ENCODE measurements at regions not wholly inside any gene's neighbourhood (a gene's known extent, or its start where the extent isn't known, plus 50 kb on each side); places are given as distances from the start of the nearest gene placed in this dataset.

GRCh38 chr4:144204431-144204830 lies 63.9 kb upstream of the GYPA start:
- no peak for TF ChIP-seq FOS (IDR thresholded peaks at IDR 0.05; ENCODE audit: low read depth, low read length)
- TF ChIP-seq CTCF (conservative IDR thresholded peaks at IDR 0.05; ENCODE audit: low read depth, low read length) = no peak
- TF ChIP-seq ELK1 (IDR thresholded peaks at IDR 0.05; ENCODE audit: borderline replicate concordance, low read depth, low read length) = no peak
- TF ChIP-seq POLR2A (IDR thresholded peaks at IDR 0.05; ENCODE audit: low read depth, low read length) = no peak
- no peak for TF ChIP-seq MAZ (IDR thresholded peaks at IDR 0.05; ENCODE audit: borderline replicate concordance, low read depth, low read length)
- no peak for TF ChIP-seq SMC3 (IDR thresholded peaks at IDR 0.05; ENCODE audit: low read depth, low read length)
- TF ChIP-seq MAFK (IDR thresholded peaks at IDR 0.05; ENCODE audit: low read depth, low read length) = no peak
- no peak for TF ChIP-seq USF2 (IDR thresholded peaks at IDR 0.05; ENCODE audit: low read depth, low read length)
- TF ChIP-seq RAD21 (IDR thresholded peaks at IDR 0.05; ENCODE audit: low read length) = no peak
- no peak for TF ChIP-seq CHD1 (IDR thresholded peaks at IDR 0.05; ENCODE audit: low read depth, low read length)
- no peak for TF ChIP-seq RFX5 (IDR thresholded peaks at IDR 0.05; ENCODE audit: low read depth, low read length)
- no peak for TF ChIP-seq BHLHE40 (IDR thresholded peaks at IDR 0.05; ENCODE audit: low read depth, low read length)
- TF ChIP-seq MXI1 (IDR thresholded peaks at IDR 0.05; ENCODE audit: borderline replicate concordance, low read depth, low read length) = no peak
- TF ChIP-seq CEBPB (IDR thresholded peaks at IDR 0.05; ENCODE audit: low read depth, low read length) = no peak
